ENCODE measurements at regions not wholly inside any gene's neighbourhood (a gene's known extent, or its start where the extent isn't known, plus 50 kb on each side); places are given as distances from the start of the nearest gene placed in this dataset.

- no peak overlapping the region for H3K4me3 ChIP-seq (ENCODE audit: low read depth, low read length)
- TF ChIP-seq CTCF (IDR thresholded peaks at IDR 0.05; ENCODE audit: low read depth, low read length, missing control alignments) = no peak
- DNase-seq (ENCODE audit: low read depth) = no peak
Observed at GRCh38 chr1:172928412-172928811, 122.3 kb downstream of the TNFSF18 start.

GRCh38 chr1:172929006-172929405, 121.7 kb downstream of the TNFSF18 start:
- TF ChIP-seq CTCF (IDR thresholded peaks at IDR 0.05; ENCODE audit: low read depth, low read length, missing control alignments) = no peak

GRCh38 chr1:172930142-172930541, 120.6 kb downstream of the TNFSF18 start:
- TF ChIP-seq CTCF (IDR thresholded peaks at IDR 0.05; ENCODE audit: low read depth, low read length, missing control alignments) = no peak
- DNase-seq (ENCODE audit: low read depth) = no peak
- no peak overlapping the region for H3K4me3 ChIP-seq (ENCODE audit: low read depth, low read length)

More at GRCh38 chr1:172929006-172929405, 121.7 kb downstream of the TNFSF18 start:
- no peak overlapping the region for H3K4me3 ChIP-seq (ENCODE audit: low read depth, low read length)
- DNase-seq (ENCODE audit: low read depth) = no peak

- TF ChIP-seq CTCF (IDR thresholded peaks at IDR 0.05; ENCODE audit: low read depth, low read length, missing control alignments) = no peak
- no peak overlapping the region for H3K4me3 ChIP-seq (ENCODE audit: low read depth, low read length)
- no peak for DNase-seq (ENCODE audit: low read depth)
Observed at GRCh38 chr1:172931340-172931739, 119.4 kb downstream of the TNFSF18 start.

GRCh38 chr1:172931761-172932160, 119.0 kb downstream of the TNFSF18 start:
- H3K4me3 ChIP-seq (ENCODE audit: low read depth, low read length) = no peak overlapping the region
- DNase-seq (ENCODE audit: low read depth) = no peak
- TF ChIP-seq CTCF (IDR thresholded peaks at IDR 0.05; ENCODE audit: low read depth, low read length, missing control alignments) = no peak

- DNase-seq (ENCODE audit: low read depth) = no peak
- H3K4me3 ChIP-seq (ENCODE audit: low read depth, low read length) = no peak overlapping the region
- TF ChIP-seq CTCF (IDR thresholded peaks at IDR 0.05; ENCODE audit: low read depth, low read length, missing control alignments) = no peak
Observed at GRCh38 chr1:172932981-172933380, 117.8 kb downstream of the TNFSF18 start.

- H3K4me3 ChIP-seq (ENCODE audit: low read depth, low read length) = no peak overlapping the region
- no peak for TF ChIP-seq CTCF (IDR thresholded peaks at IDR 0.05; ENCODE audit: low read depth, low read length, missing control alignments)
- no peak for DNase-seq (ENCODE audit: low read depth)
Observed at GRCh38 chr1:172934417-172934762, 116.4 kb downstream of the TNFSF18 start.

All from GM12864 (cell line).